ENCODE measurements at regions not wholly inside any gene's neighbourhood (a gene's known extent, or its start where the extent isn't known, plus 50 kb on each side); places are given as distances from the start of the nearest gene placed in this dataset.

- no peak overlapping the region for H3K4me3 ChIP-seq (ENCODE audit: low read length)
- ChIA-PET CTCF (no interaction called here), POLR2A (no interaction called here)
- H3K27me3 ChIP-seq (ENCODE audit: control insufficient read depth in 1 of 2, insufficient read depth in 2 of 2, low read length in 2 of 2) = no peaks in the 10 kb centered on the region
- H3K36me3 ChIP-seq (ENCODE audit: insufficient read depth, low read length) = no peaks in the 10 kb centered on the region
- Mint-ChIP-seq H3K27ac (peak overlapping the region; percentile 96), H3K27me3 (no peaks in the 10 kb centered on the region), H3K36me3 (ENCODE audit: low read depth) (peaks cover 16% of the 10 kb centered on the region), H3K9me3 (no peaks in the 10 kb centered on the region), H3K4me1 (ENCODE audit: low read depth) (peaks cover 76% of the 10 kb centered on the region), H3K4me3 (peak overlapping the region; percentile 12)
- TF ChIP-seq CTCF (IDR thresholded peaks at IDR 0.05) = no peak
- DNase-seq (no peak), ATAC-seq (ENCODE audit: poor library complexity) (no peak)
- H3K9me3 ChIP-seq (ENCODE audit: control insufficient read depth in 1 of 2, insufficient read depth in 1 of 2, low read length in 2 of 2) = no peaks in the 10 kb centered on the region
- H3K27ac ChIP-seq (ENCODE audit: low read depth in 1 of 2, low read length in 2 of 2) = peak overlapping the region; percentile 72 to 80
- intact Hi-C loops (cut with DNase I, micrococcal nuclease) = loop anchor here in 1 of 2 experiments (5.0 kb wide), 1 partner anchor 1144 kb away; no protein-coding TSS in a partner anchor
- peaks cover 52% of the 10 kb centered on the region for H3K4me1 ChIP-seq (ENCODE audit: insufficient read depth, low read length)
Observed at GRCh38 chrX:42941671-42942070, 163.7 kb upstream of the PPP1R2C start.

GRCh38 chrX:42943051-42943974 lies 165.3 kb upstream of the PPP1R2C start:
- DNase-seq = peak in 12 of 14 experiments; percentile 7 to 77 (median 38)
- H3K36me3 ChIP-seq (ENCODE audit: insufficient read depth, low read length) = no peaks in the 10 kb centered on the region
- intact Hi-C loops (cut with DNase I, micrococcal nuclease) = loop anchor here in 1 of 2 experiments (5.0 kb wide), 1 partner anchor 1146 kb away; no protein-coding TSS in a partner anchor
- no peaks in the 10 kb centered on the region for H3K9me3 Mint-ChIP-seq
- no peak for ATAC-seq (ENCODE audit: poor library complexity)
- CTCF ChIA-PET = interaction anchor here (0.6 kb wide), 1 partner anchor 361 kb away, joined by 3 read pairs; no protein-coding TSS in a partner anchor
- H3K4me1 ChIP-seq (ENCODE audit: insufficient read depth, low read length) = peaks cover 66% of the 10 kb centered on the region
- POLR2A ChIA-PET = interaction anchor here (0.6 to 2.4 kb wide), 10 partner anchors 9 to 1162 kb away, joined by 3 to 9 read pairs (median 4); no protein-coding TSS in a partner anchor
- peaks cover 15% of the 10 kb centered on the region for H3K36me3 Mint-ChIP-seq (ENCODE audit: low read depth)
- no peak overlapping the region for H3K4me3 ChIP-seq (ENCODE audit: low read length)
- no peaks in the 10 kb centered on the region for H3K9me3 ChIP-seq (ENCODE audit: control insufficient read depth in 1 of 2, insufficient read depth in 1 of 2, low read length in 2 of 2)
- H3K27ac ChIP-seq (ENCODE audit: low read depth in 1 of 2, low read length in 2 of 2) = peak overlapping the region; percentile 72 to 80
- H3K27ac Mint-ChIP-seq = peak overlapping the region; percentile 96
- no peaks in the 10 kb centered on the region for H3K27me3 Mint-ChIP-seq
- no peak for TF ChIP-seq CTCF (IDR thresholded peaks at IDR 0.05)
- no peaks in the 10 kb centered on the region for H3K27me3 ChIP-seq (ENCODE audit: control insufficient read depth in 1 of 2, insufficient read depth in 2 of 2, low read length in 2 of 2)
- H3K4me1 Mint-ChIP-seq (ENCODE audit: low read depth) = peaks cover 90% of the 10 kb centered on the region
- H3K4me3 Mint-ChIP-seq = peak overlapping the region; percentile 73

GRCh38 chrX:42944381-42944998 lies 166.5 kb upstream of the PPP1R2C start:
- Histone ChIP-seq H3K4me3 (ENCODE audit: low read length) (no peak overlapping the region), H3K4me1 (ENCODE audit: insufficient read depth, low read length) (peaks cover 73% of the 10 kb centered on the region), H3K27me3 (ENCODE audit: control insufficient read depth in 1 of 2, insufficient read depth in 2 of 2, low read length in 2 of 2) (no peaks in the 10 kb centered on the region), H3K36me3 (ENCODE audit: insufficient read depth, low read length) (no peaks in the 10 kb centered on the region), H3K9me3 (ENCODE audit: control insufficient read depth in 1 of 2, insufficient read depth in 1 of 2, low read length in 2 of 2) (no peaks in the 10 kb centered on the region), H3K27ac (ENCODE audit: low read depth in 1 of 2, low read length in 2 of 2) (peak overlapping the region; percentile 44 to 47)
- no peak for TF ChIP-seq CTCF (IDR thresholded peaks at IDR 0.05)
- DNase-seq (peak in 5 of 14 experiments; percentile 8 to 61 (median 54)), ATAC-seq (ENCODE audit: poor library complexity) (peak; percentile 61)
- CTCF ChIA-PET = no interaction called here
- peak overlapping the region; percentile 96 for H3K27ac Mint-ChIP-seq
- no peaks in the 10 kb centered on the region for H3K9me3 Mint-ChIP-seq
- no peaks in the 10 kb centered on the region for H3K27me3 Mint-ChIP-seq
- peaks cover 13% of the 10 kb centered on the region for H3K36me3 Mint-ChIP-seq (ENCODE audit: low read depth)
- H3K4me1 Mint-ChIP-seq (ENCODE audit: low read depth) = peaks cover 96% of the 10 kb centered on the region
- intact Hi-C loops (cut with DNase I, micrococcal nuclease) = loop anchor here in 1 of 2 experiments (5.0 kb wide), 1 partner anchor 1147 kb away; no protein-coding TSS in a partner anchor
- peak overlapping the region; percentile 38 for H3K4me3 Mint-ChIP-seq
- POLR2A ChIA-PET = interaction anchor here (0.6 to 2.4 kb wide), 4 partner anchors 11 to 1146 kb away, joined by 3 to 9 read pairs (median 5); partner anchors contain the start of gene CASK
